Natural killer cell (primary cell): ENCODE measurements at regions not wholly inside any gene's neighbourhood (a gene's known extent, or its start where the extent isn't known, plus 50 kb on each side); places are given as distances from the start of the nearest gene placed in this dataset.

Experiments used
- ATAC-seq, 3 donors: fragments of 150-1000 bp in 2 of 3; fragments of 200-7000 bp in 1 of 3; cut with Tn5 transposase; 1 replicate in 1 of 3; 2 replicates in 2 of 3; pipeline ENCODE4 v1.10.0; 2021; ENCODE audit warnings: mild to moderate bottlenecking in 2 of 3, moderate library complexity in 2 of 3
- DNase-seq, 2 donors: peaks; one replicate each; pipeline versions ENCODE4 v3.0.0 to v3.0.0-alpha.2; 2013 to 2021; ENCODE audit warnings: mixed read lengths in 1 of 2
- H3K27ac ChIP-seq: one replicate; pipeline ENCODE4 v1.5.1; 2013; ENCODE audit warnings: mild to moderate bottlenecking, low read length
- H3K27me3 ChIP-seq: one replicate; pipeline ENCODE4 v1.6.1; 2013; ENCODE audit warnings: low read length; ENCODE audit not compliant: control insufficient read depth, insufficient read depth
- H3K36me3 ChIP-seq: one replicate; pipeline ENCODE4 v1.6.1; 2013; ENCODE audit warnings: low read length; ENCODE audit not compliant: control insufficient read depth, insufficient read depth
- H3K4me1 ChIP-seq: one replicate; pipeline ENCODE4 v1.6.1; 2013; ENCODE audit warnings: low read length; ENCODE audit not compliant: control insufficient read depth, insufficient read depth
- H3K4me3 ChIP-seq: one replicate; pipeline ENCODE4 v1.5.1; 2013; ENCODE audit warnings: low read length
- H3K9me3 ChIP-seq: one replicate; pipeline ENCODE4 v1.6.1; 2013; ENCODE audit warnings: low read length; ENCODE audit not compliant: control insufficient read depth, insufficient read depth
- H3K27ac Mint-ChIP-seq, 2 donors: one replicate each; pipeline ENCODE4 v1.8.0; 2022; ENCODE audit warnings: mild to moderate bottlenecking in 2 of 2, mixed read lengths in 2 of 2, moderate library complexity in 1 of 2
- H3K27me3 Mint-ChIP-seq, 2 donors: one replicate each; pipeline ENCODE4 v1.8.0; 2022; ENCODE audit warnings: low read depth in 2 of 2, mixed read lengths in 2 of 2
- H3K36me3 Mint-ChIP-seq: one replicate; pipeline ENCODE4 v1.8.0; 2022; ENCODE audit warnings: mixed read lengths
- H3K4me1 Mint-ChIP-seq, 2 donors: one replicate each; pipeline ENCODE4 v1.8.0; 2022; ENCODE audit warnings: mixed read lengths in 2 of 2
- H3K4me3 Mint-ChIP-seq: one replicate; pipeline ENCODE4 v1.8.0; 2022; ENCODE audit warnings: mild to moderate bottlenecking, moderate library complexity, mixed read lengths
- H3K9me3 Mint-ChIP-seq, 2 donors: one replicate each; pipeline ENCODE4 v1.8.0; 2022; ENCODE audit warnings: mixed read lengths in 2 of 2
- CTCF ChIP-seq: fragments of 200-600 bp; IDR thresholded peaks from one replicate; pipeline ENCODE4 v1.8.0; 2022; ENCODE audit warnings: antibody characterized with exemption
- WGBS: methylation state at CpG from one replicate; pipeline ENCODE4 v1.1.7; 2013; ENCODE audit warnings: missing lambda C conversion rate; ENCODE audit not compliant: insufficient coverage; 5-methylcytosine and 5-hydroxymethylcytosine counted together
- intact Hi-C: fragments of 100-400 bp; cut with micrococcal nuclease; formaldehyde crosslinking; loops from one replicate; pipeline ENCODE4 v1.14.2; 2022

DNA sequence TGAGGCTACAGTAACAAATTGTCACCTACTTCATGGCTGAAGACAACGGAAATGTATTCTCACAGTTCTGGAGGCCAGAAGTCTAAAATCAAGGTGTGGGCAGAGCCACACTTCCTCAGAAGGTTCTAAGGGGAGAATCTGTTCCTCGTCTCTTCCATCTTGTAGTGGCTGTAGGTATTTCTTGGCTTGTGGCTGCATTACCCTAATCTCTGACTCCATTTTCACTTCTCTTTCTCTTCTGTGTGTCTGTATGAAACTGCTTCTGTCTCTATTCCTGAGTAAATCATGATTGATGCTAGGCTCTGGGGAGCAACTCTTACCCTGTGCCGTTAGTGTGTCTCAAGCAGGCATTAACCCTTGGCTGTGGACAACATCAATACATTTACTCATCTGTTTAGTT lies 164.7 kb downstream of the SQOR start:
- ATAC-seq (no peak), DNase-seq (no peak)
- Histone ChIP-seq H3K4me3 (no peak overlapping the region), H3K27me3 (no peaks in the 10 kb centered on the region), H3K27ac (no peak overlapping the region), H3K9me3 (no peaks in the 10 kb centered on the region), H3K4me1 (no peaks in the 10 kb centered on the region), H3K36me3 (no peaks in the 10 kb centered on the region)
- Mint-ChIP-seq H3K9me3 (no peaks in the 10 kb centered on the region), H3K4me1 (no peaks in the 10 kb centered on the region), H3K27me3 (peaks cover 13% of the 10 kb centered on the region in 2 donors), H3K4me3 (no peak overlapping the region), H3K36me3 (no peaks in the 10 kb centered on the region), H3K27ac (no peak overlapping the region)
- no peak for TF ChIP-seq CTCF
- intact Hi-C loops = no loop called here
- WGBS = 67% methylated on average over 2 of the region's 3 CpGs

- no peak overlapping the region for H3K27ac ChIP-seq
- Mint-ChIP-seq H3K4me3 (no peak overlapping the region), H3K27ac (no peak overlapping the region), H3K9me3 (no peaks in the 10 kb centered on the region), H3K36me3 (no peaks in the 10 kb centered on the region), H3K4me1 (no peaks in the 10 kb centered on the region), H3K27me3 (peaks cover 11 to 19% of the 10 kb centered on the region in 2 donors)
- H3K27me3 ChIP-seq = no peaks in the 10 kb centered on the region
- ATAC-seq (no peak), DNase-seq (no peak)
- intact Hi-C loops = no loop called here
- WGBS = 94% methylated on average over 4 of the region's 4 CpGs
- no peaks in the 10 kb centered on the region for H3K9me3 ChIP-seq
- H3K4me3 ChIP-seq = no peak overlapping the region
- no peak for TF ChIP-seq CTCF
- no peaks in the 10 kb centered on the region for H3K36me3 ChIP-seq
- H3K4me1 ChIP-seq = no peaks in the 10 kb centered on the region
Measured at GRCh38 chr15:45801543-45801942, 166.7 kb downstream of the SQOR start.

- 91% methylated on average over 3 of the region's 3 CpGs for WGBS
- Mint-ChIP-seq H3K4me3 (no peak overlapping the region), H3K4me1 (no peaks in the 10 kb centered on the region), H3K27me3 (peaks cover 11 to 22% of the 10 kb centered on the region in 2 donors), H3K27ac (no peak overlapping the region), H3K9me3 (no peaks in the 10 kb centered on the region), H3K36me3 (no peaks in the 10 kb centered on the region)
- Histone ChIP-seq H3K27ac (no peak overlapping the region), H3K9me3 (no peaks in the 10 kb centered on the region), H3K4me1 (no peaks in the 10 kb centered on the region), H3K36me3 (no peaks in the 10 kb centered on the region), H3K27me3 (no peaks in the 10 kb centered on the region), H3K4me3 (no peak overlapping the region)
- ATAC-seq (no peak), DNase-seq (no peak)
- no peak for TF ChIP-seq CTCF
- intact Hi-C loops = no loop called here
Measured at GRCh38 chr15:45802140-45802539, 167.3 kb downstream of the SQOR start.

DNA sequence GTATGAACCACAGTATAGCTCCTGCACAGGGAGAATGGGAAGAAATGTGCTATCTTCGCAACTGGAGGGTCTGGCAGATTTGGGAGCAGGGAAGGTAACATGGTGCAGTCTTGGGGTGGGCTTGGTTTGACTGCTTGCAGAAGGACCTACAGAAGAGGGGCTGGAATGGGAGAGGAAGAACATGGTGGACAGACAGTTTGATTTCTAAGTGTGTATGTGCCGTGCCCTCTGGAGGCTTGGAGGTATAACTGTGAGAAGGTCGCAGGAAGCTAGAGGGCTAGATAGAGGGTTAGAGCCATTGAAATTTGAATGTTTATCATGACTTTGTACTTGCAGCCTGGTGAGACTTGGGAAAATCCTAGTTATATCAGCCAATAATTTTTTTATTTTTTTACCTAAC lies 169.2 kb downstream of the SQOR start:
- no peak for ATAC-seq

More for the DNA sequence above, 169.2 kb downstream of the SQOR start:
- Mint-ChIP-seq H3K36me3 (no peaks in the 10 kb centered on the region), H3K9me3 (no peaks in the 10 kb centered on the region), H3K4me3 (no peak overlapping the region), H3K4me1 (no peaks in the 10 kb centered on the region), H3K27me3 (peaks cover 8 to 28% of the 10 kb centered on the region in 2 donors), H3K27ac (no peak overlapping the region)
- 92% methylated on average over 3 of the region's 3 CpGs for WGBS
- Histone ChIP-seq H3K4me3 (no peak overlapping the region), H3K27ac (no peak overlapping the region), H3K9me3 (no peaks in the 10 kb centered on the region), H3K36me3 (no peaks in the 10 kb centered on the region), H3K4me1 (no peaks in the 10 kb centered on the region), H3K27me3 (no peaks in the 10 kb centered on the region)
- TF ChIP-seq CTCF = no peak
- intact Hi-C loops = no loop called here
- no peak for DNase-seq
